Retinal pigment epithelial cell (primary cell): ENCODE measurements at regions not wholly inside any gene's neighbourhood (a gene's known extent, or its start where the extent isn't known, plus 50 kb on each side); places are given as distances from the start of the nearest gene placed in this dataset.

Experiments
- DNase-seq: peaks from one replicate; pipeline ENCODE4 v3.0.0-alpha.2; 2010; ENCODE audit warnings: low read depth
- H3K4me3 ChIP-seq: 2 replicates; pipeline ENCODE4 v1.5.1; 2011; ENCODE audit warnings: mild to moderate bottlenecking, low read length, control low read depth, moderate library complexity
- CTCF ChIP-seq: conservative IDR thresholded peaks from 2 replicates; pipeline ENCODE4 v1.5.1; 2011; ENCODE audit warnings: low read depth, low read length, control low read depth, inconsistent platforms

GRCh38 chr3:194777729-194778128, 92.0 kb downstream of the FAM43A start:
- TF ChIP-seq CTCF, result no peak
- DNase-seq, result no peak
- H3K4me3 ChIP-seq, result no peak overlapping the region

GRCh38 chr3:194779729-194780224, 94.1 kb downstream of the FAM43A start:
- no peak for TF ChIP-seq CTCF
- H3K4me3 ChIP-seq, result no peak overlapping the region
- DNase-seq, result no peak

- DNase-seq, result no peak
- TF ChIP-seq CTCF, result no peak
- H3K4me3 ChIP-seq, result no peak overlapping the region
Measured at GRCh38 chr3:194780706-194781105, 95.0 kb downstream of the FAM43A start.

- no peak overlapping the region for H3K4me3 ChIP-seq
- no peak for DNase-seq
- TF ChIP-seq CTCF, result no peak
Measured at GRCh38 chr3:194781617-194782016, 95.9 kb downstream of the FAM43A start.

GRCh38 chr3:194782698-194783404, 97.2 kb downstream of the FAM43A start:
- no peak for DNase-seq
- no peak for TF ChIP-seq CTCF
- H3K4me3 ChIP-seq, result no peak overlapping the region

- H3K4me3 ChIP-seq, result no peak overlapping the region
- DNase-seq, result no peak
- no peak for TF ChIP-seq CTCF
Measured at GRCh38 chr3:194784361-194784760, 98.7 kb downstream of the FAM43A start.

- DNase-seq, result no peak
- H3K4me3 ChIP-seq, result no peak overlapping the region
- no peak for TF ChIP-seq CTCF
Measured at GRCh38 chr3:194785315-194785714, 99.6 kb downstream of the FAM43A start.
